Fibroblast of skin of right quadriceps (primary cell): ENCODE measurements at regions not wholly inside any gene's neighbourhood (a gene's known extent, or its start where the extent isn't known, plus 50 kb on each side); places are given as distances from the start of the nearest gene placed in this dataset.
"Not testable (repeated sequence)": the region's sequence is repeated elsewhere in the genome, so short reads cannot be mapped to it uniquely, and the experiment has no call there.

Experiments
- DNase-seq: peaks from one replicate; pipeline ENCODE4 v3.0.0-alpha.2; 2013

DNA sequence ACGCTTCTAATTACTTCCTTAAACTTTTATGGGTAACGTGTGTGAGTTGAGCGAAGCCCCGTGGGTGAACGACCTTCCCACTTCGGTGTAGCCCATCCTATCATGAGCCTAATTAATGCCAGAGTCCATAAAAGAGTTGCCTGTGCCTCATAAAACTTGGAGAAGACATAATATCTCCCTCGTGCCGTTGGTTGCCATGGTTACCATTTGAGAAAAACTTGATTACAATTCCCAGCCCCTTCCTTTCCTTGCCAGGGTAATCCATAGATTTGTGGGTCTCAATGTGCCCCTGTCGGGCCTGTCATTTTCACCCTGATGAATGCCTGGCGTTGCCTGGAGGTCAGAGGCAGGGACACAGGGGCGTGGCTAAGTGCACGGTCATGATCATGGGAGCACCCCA, 127.1 kb downstream of the GLRX3 start:
- no peak for DNase-seq

DNA sequence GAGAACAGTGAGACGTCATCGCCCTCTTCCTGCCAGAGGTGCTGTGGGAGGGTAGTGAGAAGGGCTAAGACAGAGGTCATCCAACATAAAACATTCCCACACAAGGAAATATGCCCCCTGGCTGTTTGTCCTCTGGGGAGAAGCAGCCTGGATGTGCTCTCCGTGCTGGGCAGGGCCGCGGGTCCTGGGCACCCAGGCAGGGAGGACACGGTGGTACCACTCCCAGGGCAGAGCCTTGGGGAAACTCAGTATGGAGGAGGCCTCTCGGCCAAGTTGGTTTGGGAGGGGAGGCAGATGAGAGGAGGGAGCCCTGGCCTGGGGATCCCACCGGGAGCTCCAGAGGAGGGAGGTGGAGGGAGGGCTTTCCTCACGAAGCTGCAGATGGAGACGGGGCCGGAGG, 129.4 kb downstream of the GLRX3 start:
- DNase-seq = no peak

DNA sequence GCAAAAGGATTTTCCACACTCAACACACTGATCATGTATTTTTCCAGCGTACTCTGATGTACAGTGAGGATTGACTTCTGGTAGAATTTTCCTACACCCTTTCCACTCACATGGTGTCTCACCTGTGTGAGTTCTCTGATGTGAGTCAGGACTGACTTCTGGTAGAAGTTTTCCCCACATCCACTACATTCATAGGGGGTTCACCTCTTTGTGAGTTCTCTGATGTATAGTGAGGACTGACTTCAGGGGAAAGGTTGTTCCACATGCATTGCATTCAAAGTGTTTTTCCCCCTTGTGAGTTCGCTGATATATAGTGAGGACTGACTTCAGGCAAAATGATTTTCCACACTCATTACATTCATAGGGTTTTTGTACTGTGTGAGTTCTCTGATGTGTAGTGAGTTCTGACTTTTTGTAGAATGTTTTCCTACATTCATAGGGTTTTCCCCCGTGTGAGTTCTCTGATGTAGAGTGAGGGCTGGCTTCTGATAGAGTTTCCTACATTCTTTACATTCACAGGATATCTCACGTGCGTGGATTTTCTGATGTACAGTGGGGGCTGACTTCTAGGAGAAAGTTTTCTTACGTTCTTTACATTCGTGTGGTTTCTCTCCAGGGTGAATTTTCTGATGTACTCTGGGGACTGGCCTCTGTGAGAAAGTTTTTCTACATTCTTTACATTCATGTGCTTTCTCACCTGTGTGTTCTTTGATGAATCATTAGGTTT, 146.5 kb downstream of the GLRX3 start:
- no peak for DNase-seq

DNA sequence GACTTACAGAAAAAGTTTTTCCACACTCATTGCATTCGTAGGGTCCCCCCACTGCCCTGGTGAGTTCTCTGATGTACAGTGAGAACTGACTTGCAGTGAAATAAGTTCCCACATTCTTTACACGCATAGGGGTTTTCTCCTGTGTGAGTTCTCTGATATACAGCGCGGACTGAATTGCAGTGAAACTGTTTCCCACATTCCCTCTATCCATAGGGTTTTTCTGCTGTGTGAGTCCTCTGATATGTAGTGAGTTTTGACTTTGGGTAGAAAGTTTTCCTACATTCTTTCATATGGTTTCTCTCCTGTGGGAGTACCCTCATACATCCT, 147.0 kb downstream of the GLRX3 start:
- DNase-seq = no peak

DNA sequence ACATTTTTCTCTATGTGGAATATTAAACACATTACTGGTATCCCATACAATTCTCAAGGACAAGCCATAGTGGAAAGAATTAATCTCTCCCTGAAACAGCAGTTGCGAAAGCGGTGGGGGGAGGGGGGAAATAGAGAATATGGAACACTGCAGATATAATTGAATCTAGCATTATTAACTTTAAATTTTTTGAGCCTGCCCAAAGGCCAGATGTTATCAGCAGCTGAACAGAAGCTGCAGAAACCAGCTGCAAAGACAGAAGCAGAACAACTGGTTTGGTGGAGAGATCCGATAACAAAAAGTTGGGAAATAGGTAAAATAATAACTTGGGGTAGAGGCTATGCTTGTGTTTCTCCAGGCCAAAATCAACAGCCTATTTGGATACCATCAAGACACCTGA, 159.6 kb downstream of the GLRX3 start:
- not testable (repeated sequence) for DNase-seq

DNA sequence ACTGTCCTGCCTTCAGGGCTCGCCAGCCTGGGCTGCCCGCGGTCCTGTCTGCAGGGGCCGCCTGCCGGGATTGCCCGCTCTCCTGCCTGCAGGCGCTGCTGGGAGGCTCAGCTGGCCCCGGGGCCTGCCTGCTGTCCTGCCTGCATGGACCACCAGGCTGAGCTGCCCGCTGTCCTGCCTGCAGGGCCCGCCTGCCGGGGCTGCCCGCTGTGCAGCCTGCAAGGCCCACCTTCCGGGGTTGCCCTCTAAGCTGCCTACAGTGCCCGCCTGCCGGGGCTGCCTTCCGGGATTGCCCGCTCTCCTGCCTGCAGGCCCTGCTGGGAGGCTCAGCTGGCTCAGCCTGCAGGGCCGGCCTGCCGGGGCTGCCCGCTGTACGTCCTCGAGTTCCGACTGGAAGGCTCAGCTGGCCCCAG, 164.4 kb downstream of the GLRX3 start:
- no peak for DNase-seq

DNA sequence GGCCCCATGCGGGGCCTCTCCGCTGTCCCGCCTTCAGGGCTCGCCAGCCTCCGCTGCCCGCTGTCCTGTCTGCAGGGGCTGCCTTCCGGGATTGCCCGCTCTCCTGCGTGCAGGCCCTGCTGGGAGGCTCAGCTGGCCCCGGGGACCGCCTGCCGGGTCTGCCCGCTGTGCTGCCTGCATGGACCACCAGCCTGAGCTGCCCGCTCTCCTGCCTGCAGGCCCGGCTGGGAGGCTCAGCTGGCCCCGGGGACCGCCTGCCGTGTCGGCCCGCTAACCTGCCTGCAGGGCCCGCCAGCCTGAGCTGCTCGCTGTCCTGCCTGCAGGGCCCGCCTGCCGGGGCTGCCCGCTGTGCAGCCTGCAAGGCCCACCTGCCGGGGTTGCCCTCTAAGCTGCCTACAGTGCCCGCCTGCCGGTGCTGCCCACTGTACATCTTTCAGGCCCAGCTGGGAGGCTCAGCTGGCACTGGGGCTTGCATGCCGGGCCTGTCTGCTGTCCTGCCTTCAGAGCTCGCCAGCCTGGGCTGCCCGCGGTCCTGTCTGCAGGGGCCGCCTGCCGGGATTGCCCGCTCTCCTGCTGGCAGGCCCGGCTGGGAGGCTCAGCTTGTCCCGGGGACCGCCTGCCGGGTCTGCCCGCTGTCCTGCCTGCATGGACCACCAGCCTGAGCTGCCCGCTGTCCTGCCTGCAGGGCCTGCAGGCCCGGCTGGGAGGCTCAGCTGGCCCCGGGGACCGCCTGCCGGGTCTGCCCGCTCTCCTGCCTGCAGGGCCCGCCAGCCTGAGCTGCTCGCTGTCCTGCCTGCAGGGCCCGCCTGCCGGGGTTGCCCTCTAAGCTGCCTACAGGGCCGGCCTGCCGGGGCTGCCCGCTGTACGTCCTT, 165.1 kb downstream of the GLRX3 start:
- DNase-seq = peak; percentile 7

DNA sequence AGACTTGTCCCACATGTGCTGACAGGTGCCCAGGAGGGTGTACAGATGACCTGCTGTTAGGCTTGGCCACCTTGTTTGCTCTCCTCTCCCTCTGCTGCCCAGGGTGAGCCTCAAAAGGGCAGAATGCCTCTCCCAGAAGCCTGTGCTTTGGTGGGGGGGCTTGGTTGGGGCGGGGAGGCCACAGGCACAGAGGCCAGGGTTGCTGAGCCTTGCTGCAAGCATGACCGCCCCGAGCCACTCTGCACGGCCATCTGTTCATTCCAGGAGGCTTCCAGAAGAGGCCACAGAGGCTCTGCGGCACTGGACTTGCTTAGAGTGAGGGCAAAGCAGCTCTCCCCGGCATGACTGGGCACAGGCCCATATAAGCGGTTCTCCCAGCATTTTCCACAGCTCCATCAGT, 190.8 kb downstream of the GLRX3 start:
- DNase-seq = no peak

DNA sequence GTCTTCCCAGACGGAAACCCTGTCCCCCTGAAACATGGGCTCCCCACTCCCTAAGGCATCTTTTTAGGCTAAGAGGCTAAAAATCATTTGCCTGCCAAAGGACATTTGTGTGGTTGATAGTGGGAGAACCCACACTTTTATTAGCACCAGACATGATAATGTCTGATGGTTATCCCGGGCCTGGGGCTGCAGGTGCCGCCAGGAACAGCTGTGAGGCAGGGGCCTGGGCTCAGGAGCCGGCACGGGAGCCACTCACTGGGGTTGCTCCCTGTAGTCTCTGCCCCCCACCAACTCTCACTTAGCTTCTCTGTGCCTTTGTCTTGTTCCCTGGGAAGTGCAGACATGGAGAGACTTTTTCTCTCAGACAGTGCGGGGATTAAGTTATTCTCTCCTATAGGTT, 193.6 kb downstream of the GLRX3 start:
- no peak for DNase-seq

DNA sequence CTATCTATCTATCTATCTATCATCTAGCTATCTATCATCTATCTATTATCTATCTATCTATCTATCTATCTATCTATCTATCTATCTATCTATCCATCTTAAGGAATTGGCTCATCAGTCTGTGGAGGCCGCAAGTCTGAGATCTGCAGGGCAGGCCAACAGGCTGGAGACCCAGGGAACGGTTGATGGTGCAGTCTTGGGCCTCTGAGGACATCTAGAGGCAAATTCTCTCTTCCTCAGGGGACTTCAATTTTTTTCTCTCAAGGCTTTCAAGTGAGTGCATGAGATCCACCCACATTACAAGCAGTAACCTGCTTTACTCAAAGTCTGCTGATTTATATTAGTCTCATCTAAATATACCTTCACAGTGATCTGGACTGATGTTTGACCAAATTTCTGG, 197.0 kb downstream of the GLRX3 start:
- DNase-seq = no peak

DNA sequence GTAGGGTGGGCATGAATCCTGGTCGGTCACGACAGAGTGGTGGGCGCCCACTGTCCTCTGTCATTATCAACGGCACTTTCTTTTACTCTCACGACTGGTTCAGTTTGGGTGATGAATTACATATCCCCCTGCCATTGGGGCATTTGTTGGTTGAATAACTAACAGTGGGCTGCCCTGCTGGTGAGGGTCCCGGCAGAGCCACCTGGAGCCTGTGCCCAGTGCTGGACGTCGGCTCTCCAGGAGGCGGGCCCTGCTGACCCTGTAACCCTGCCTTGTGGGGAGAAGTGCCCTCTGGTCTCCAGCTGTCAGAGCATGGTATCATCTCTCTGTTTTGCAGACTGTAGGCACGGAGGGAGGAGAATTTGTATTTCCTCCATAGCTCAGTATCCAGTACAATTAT, 199.1 kb downstream of the GLRX3 start:
- no peak for DNase-seq

DNA sequence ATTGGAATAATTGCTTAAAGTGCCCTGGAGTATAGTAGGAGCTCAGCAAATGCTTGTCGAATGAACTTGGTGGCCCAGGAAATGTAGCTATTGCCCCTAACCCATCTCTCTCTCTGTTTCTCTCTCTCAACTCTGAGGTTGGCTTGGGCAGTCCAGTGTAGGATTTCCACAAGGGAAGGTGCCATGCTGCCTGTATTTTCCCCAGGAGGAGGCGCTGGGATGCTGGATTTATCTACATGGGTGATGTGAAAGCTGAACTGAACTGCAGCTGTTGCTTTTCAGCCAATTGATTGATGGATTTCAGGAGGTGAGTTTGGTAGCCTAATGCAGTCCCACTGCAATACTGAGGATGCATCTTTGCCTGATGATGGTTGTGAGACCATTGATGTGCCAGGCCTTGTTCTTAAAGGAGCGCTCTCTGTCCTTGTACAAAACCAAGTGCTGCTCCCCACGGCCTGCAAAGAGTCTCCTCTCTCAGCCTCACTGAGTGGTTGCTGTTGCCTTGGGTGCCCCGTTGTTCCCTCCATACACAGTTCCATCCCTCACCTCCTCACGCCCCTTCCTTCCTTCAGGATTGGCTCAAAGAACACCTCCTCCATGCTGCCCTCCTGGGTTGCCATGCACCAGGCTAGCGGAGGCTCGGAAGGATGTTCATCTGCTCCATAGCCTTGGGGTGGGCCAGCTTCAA, 200.6 kb downstream of the GLRX3 start:
- DNase-seq = no peak

DNA sequence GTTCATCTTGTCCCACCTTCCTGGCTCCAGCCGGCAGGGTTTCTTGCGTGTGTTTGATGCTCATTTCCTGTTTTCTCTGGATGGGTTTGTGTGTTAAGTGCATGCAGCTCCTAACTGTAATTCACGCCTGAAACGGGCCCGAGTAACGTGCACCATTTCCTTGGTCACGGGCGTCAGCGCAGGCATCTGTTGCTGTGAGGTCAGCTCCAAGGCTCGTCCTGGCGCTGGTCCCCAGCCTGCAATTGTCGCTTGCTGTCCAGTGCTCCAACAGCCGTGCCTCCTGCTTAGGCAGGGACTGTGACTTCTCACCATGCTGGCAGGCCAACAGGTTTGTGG, 201.1 kb downstream of the GLRX3 start:
- DNase-seq = no peak

DNA sequence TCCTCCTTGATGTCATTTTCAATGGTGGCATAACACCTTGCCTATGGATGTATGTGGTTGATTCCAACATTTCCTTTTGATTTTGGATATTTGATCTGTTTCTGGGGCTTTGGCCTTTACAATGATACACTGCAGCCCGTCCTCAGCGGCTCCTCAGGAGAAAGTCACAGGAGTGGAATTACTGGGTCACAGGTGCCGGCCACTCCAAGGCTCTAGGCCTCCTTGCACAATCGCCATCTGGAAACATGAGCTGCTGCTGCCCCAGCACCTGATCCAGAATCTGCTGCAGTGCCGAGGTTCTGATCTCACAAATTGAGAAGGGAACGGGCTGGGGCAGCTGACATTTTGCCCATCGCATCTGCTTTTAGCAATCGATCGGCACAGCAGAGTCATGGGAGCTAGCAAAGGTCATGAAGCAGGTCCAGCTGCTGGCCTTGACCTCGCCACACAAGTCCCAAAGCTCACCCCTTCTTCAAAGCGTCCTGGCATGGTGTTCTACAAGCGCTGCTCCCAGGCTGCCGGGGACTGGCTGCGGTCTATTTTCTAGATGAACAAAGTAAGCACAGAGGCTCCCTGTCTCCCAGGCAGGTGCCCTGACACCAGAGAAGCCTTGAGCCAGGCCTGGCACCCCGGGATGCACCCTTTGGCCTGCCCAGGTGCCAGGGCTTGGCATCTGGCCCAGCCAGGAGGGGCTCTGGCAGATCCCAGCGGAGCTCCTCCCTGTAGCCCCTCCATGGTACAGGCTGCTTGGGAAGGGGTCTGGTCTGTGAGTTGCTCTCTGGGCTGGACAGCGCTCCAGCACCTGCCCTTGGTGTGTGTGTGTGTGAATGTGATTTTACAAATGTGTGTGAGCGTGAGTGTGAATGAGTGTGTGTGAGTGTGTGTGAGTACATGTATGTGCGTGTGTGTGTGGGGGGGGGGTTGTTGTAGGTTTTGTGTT, 201.8 kb downstream of the GLRX3 start:
- DNase-seq = no peak

DNA sequence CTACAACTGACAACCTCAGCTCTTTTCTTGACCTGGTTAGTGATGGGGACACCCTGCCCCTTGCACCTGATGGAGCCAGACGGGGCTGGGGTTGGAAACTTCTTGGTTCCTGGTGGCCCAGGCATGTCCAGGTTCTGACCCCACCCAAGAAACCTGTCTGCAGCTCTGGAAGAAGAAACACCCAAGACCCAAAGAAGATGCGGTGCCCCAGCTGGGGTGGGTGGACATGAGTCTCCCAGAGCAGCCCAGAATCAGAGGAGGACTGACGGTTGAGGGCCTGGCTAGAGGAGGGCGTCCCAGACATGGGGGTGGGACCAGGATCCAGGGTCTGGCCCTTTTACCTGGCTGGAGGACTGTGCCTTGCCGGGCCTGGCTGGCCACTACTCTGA, 202.4 kb downstream of the GLRX3 start:
- DNase-seq = no peak

DNA sequence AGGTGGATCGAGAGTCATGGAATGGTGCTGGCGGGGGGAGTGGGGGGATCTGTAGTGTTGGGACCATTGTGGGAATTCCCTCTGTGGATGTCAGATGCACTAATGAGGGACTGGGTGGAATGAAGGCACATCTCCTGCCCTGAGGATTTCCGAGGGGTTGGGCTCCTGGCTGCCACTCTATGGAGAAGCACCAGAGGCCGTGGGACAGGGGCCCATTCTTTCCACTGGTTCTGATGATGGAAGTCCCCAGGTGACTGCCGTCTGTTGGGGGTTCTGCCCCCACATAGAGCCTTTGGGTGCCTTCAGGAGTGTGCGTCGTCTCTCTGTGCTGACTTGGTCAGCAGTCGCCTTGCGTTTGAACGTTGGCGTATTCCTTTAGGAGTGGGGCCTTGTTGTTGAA, 202.9 kb downstream of the GLRX3 start:
- no peak for DNase-seq

DNA sequence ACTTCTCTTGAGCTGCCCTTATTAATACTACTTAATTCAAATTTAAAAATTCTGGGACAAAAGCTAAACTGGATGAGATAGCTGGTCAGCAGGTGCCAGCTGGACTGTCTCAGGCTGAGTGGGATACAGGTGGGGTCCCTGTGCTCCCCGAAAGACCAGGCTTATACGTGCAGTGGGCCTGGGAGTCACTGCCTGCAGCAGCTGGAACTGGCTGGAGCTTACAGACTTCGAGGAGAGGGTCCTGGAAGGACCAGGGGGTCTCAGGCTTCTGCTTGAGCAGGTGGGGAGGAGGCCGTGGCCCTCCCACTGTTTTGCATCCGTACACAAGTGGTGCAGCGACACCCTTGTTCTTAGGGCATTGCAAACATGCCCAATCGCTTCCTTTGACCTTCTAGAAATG, 203.7 kb downstream of the GLRX3 start:
- DNase-seq = no peak

DNA sequence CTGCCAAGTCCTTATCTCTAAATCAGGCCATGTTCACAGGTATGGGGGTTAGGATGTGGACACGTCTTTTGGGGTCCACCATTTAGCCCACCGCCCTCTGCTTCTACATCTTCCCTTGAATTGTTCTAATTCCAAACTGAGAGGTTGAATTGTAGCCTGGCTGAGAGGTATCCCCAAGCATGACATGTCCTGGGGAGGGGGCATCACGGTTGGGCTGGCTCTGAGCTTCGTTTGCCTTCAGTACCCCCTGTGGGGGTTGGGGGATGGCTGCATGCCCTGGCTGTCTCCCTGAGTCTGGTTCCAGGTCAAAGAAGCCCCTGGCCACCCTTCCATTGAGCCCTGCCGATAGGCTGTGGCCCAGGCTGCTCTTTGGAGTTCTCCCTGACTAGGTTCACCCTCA, 204.6 kb downstream of the GLRX3 start:
- DNase-seq = no peak

DNA sequence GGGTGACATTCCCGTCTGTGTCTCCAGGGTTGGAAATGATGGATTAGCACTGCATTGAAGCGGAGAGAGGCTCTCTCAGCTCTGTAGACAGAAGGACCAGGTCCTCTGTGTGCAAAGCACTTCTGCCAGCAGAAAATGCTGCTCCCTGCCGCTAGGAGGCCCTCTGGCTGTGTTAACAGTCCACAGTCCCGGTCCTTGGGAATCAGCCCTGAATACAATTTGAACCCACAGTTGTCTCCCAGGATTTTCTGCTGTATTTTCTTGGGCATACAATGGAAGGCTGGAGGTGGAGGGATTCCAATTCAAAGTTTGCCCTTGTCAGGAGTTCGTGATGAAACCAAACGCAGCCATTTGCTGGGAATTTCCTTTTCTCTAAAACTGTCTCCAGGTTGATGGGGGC, 205.2 kb downstream of the GLRX3 start:
- DNase-seq = no peak

DNA sequence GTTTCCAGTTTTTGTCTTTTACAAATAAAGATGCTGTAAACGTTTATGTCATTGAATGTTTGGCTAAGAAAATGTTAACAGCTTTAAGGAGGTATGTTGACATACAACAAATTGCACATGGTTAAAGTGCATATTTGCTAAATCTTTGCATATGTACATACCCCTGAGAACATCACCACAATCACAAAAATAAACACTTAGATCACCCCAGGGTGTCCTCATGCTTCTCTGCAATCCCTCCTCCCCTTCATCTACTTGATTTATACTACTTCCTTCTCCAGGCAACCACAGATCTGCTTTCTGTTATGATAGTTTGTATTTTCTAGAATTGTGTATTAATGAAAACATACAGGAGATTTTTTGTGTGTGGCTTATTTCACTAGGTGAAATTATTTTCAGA, 209.5 kb downstream of the GLRX3 start:
- DNase-seq = no peak

DNA sequence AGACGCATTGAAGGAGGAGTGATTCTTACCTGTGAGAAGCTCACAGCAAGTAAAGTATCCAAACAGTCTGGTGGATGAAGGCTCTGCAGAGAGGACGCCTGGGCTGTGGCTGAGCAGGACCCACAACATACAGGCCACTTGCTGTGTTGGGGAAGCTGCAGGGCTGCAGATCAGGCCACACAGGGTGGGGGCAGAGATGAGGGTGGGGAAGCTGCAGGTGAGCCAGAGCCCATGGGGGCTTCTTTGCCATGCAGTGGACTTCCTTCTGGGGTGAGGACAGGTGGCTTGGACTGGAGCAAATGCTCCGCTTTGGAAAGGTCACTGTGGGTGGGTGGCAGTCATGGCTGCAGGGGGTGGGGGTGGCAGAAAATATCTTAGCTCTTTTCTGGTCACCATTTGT, 214.8 kb downstream of the GLRX3 start:
- DNase-seq = no peak

DNA sequence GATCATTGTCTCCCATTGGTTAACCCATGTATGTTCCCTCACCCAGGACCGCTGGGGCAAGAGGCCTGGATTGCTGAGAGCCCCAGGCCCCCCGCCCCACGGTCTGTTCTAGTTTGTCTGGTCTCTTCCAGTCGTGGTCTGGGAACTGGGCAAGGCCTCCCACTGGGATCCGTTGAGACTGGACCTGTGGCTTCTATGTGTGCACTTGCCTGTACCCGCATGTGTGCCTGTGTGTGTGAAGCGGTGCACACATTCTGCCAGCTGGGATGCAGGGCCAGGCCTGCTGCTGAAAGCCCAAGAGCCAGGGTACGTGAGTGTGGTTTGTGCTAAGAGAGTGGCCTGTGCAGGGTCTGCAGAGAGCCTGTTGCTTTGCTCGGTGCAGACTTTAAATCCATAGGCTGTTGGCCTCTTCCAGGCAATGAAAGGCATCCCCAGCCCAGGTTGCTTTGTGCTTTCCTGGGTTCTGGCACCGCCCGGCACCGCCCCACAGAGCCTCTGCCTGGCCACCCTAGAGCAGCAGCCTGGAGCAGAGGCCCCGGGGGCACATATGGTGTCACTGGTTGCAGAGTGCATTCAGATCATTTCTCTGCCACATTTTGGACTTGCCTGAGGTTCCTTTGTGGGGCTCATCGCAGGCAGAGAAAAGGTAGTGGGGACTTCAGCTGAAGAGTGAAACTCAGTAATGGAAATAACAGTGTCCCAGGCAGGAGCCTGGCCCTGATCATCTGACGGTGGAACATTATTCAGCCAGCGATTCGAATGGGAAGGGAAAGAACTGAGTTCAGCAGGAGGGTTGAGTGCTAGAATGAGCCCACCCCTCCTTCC, 215.5 kb downstream of the GLRX3 start:
- no peak for DNase-seq
